HepG2 (cell line): ENCODE measurements at regions not wholly inside any gene's neighbourhood (a gene's known extent, or its start where the extent isn't known, plus 50 kb on each side); places are given as distances from the start of the nearest gene placed in this dataset.

Experiments used
- CREB1 ChIP-seq, 2 experiments: fragments of 450-650 bp in 1 of 2; IDR thresholded peaks; 2 replicates each; pipeline ENCODE4 v1.6.1; 2016 to 2017; ENCODE audit warnings: control low read depth in 1 of 2, mild to moderate bottlenecking in 1 of 2, missing compliant biosample characterization in 1 of 2, missing genetic modification characterization in 1 of 2
- CTCF ChIP-seq: sonication (generic); formaldehyde crosslinking; IDR thresholded peaks from 2 replicates; pipeline ENCODE4 v1.5.0; 2020; ENCODE audit warnings: mild to moderate bottlenecking, missing genetic modification reagents, moderate library complexity
- KLF16 ChIP-seq, 2 experiments: sonication (generic) in 1 of 2; formaldehyde crosslinking in 1 of 2; IDR thresholded peaks; 2 replicates each; pipeline versions ENCODE4 v1.6.1 to v1.8.0; 2016 to 2023; ENCODE audit warnings: missing genetic modification reagents in 2 of 2, missing compliant biosample characterization in 1 of 2
- MATR3 ChIP-seq: sonication (generic); formaldehyde crosslinking; IDR thresholded peaks from 2 replicates; pipeline ENCODE4 v1.4.0; 2020; ENCODE audit warnings: missing genetic modification reagents
- NR2C2 ChIP-seq: sonication (generic); formaldehyde crosslinking; IDR thresholded peaks from 2 replicates; pipeline ENCODE4 v1.4.0; 2020; ENCODE audit warnings: missing genetic modification reagents, mild to moderate bottlenecking, moderate library complexity, borderline replicate concordance
- SIN3A ChIP-seq: IDR thresholded peaks from 2 replicates; pipeline ENCODE4 v1.6.1; 2011; ENCODE audit warnings: low read depth, mild to moderate bottlenecking, control low read depth, low read length, borderline replicate concordance
- SMARCC2 ChIP-seq: fragments of 450-650 bp; IDR thresholded peaks from 2 replicates; pipeline ENCODE4 v1.6.1; 2017; ENCODE audit warnings: antibody characterized with exemption, mild to moderate bottlenecking
- TOE1 ChIP-seq: sonication (generic); formaldehyde crosslinking; IDR thresholded peaks from 2 replicates; pipeline ENCODE4 v1.4.0; 2020; ENCODE audit warnings: mild to moderate bottlenecking, missing genetic modification reagents
- ZNF292 ChIP-seq: sonication (generic); formaldehyde crosslinking; IDR thresholded peaks from 2 replicates; pipeline ENCODE4 v1.8.1; 2022; ENCODE audit warnings: mild to moderate bottlenecking, low read depth, missing genetic modification reagents, borderline replicate concordance

GRCh38 chr16:62701426-62701825 is 665.2 kb upstream of the CDH8 start:
- TF ChIP-seq SMARCC2 (no peak), CTCF (no peak), SIN3A (no peak), KLF16 (CRISPR knock-in tag; IDR thresholded peaks at IDR 0.05) (no peak), NR2C2 (CRISPR knock-in tag) (no peak), ZNF292 (no peak), TOE1 (CRISPR knock-in tag) (no peak), CREB1 (IDR thresholded peaks at IDR 0.05) (no peak), CREB1 (CRISPR knock-in tag; IDR thresholded peaks at IDR 0.05) (no peak), MATR3 (CRISPR knock-in tag) (no peak)
